HG03108 (cell line): ENCODE measurements at regions not wholly inside any gene's neighbourhood (a gene's known extent, or its start where the extent isn't known, plus 50 kb on each side); places are given as distances from the start of the nearest gene placed in this dataset.
"Not testable (repeated sequence)": the region's sequence is repeated elsewhere in the genome, so short reads cannot be mapped to it uniquely, and the experiment has no call there.

Experiments used
- ATAC-seq: cut with Tn5 transposase; IDR thresholded peaks from one replicate; pipeline ENCODE4 v1.9.1; 2021; ENCODE audit warnings: moderate library complexity; ENCODE audit not compliant: unreplicated experiment

GRCh38 chr1:73310797-73311381, 887.1 kb downstream of the LRRIQ3 start:
- ATAC-seq = no peak

DNA sequence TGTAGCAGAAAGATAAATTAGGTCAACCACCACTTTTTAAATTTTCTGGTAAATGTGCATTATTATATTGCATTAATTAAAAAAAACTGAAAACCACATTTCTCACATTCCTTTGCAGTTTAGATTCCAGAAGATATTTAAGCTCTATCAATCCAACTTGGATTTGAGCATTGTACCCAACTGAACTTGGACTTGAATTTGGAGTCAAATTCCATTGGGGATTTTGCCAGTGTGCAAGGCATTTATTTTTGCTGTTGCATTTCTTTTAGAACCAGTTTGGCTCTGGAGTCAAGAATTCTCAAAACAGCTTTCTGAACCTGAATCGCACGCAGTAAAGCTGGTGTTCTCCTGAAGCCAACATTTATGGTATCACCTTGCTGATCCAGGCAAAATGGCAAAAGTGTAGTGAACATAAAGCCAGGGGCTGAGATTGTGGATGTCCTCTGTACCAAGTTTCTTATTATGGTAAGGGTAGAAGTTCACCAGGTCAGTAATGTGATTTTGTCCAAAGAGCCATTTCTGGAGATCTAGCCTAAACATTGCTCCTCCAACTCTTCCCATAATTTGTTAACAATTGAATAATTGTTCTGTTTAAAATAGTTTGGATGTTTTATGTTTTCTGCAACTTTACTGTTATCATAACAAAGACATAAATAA, 890.9 kb downstream of the LRRIQ3 start:
- no peak for ATAC-seq

- no peak for ATAC-seq
Measured at GRCh38 chr1:73273886-73274285, 924.1 kb downstream of the LRRIQ3 start.

DNA sequence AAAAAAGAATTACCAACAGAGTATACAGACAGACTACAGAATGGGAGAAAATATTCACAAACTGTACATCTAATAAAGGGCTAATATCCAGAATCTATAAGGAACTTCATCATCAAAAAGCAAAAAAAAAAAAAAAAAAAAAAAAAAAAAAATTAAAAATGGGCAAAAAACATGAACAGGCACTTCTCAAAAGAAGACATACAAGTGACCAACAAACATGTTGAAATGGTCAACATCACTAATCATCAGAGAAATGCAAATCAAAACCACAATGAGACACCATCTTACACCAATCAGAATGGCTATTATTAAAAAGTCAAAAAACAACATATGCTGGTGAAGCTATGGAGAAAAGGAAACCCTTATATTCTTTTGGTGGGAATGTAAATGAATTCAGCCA, 952.8 kb downstream of the LRRIQ3 start:
- not testable (repeated sequence) for ATAC-seq

DNA sequence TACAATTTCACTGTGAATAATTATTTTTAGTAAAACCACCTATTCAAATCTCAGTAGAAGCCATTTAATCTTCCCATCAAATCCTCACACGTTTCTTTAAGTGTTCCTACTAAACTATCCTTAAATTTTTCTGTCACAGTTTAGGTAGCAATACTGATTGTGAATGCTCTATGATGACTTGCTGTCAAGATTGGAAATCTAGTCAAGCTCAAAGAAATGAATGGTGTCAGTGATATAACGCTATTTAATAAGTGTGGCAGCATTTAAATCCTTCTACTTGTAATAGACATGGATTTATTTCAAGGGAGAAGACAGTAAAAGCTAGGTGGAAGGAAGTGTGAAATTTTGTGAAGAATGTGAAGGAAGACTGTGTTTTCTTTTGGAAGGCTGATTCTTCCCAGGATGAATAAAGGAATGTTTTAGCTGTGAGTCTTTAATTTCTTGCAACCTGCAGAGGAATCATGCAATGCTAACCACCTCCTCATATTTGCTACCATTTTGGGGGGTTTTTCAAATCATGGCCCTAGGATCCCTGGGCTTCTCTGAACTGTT, 936.7 kb upstream of the NEGR1 start:
- ATAC-seq = no peak

GRCh38 chr1:73205294-73205973, 923.1 kb upstream of the NEGR1 start:
- ATAC-seq = no peak

DNA sequence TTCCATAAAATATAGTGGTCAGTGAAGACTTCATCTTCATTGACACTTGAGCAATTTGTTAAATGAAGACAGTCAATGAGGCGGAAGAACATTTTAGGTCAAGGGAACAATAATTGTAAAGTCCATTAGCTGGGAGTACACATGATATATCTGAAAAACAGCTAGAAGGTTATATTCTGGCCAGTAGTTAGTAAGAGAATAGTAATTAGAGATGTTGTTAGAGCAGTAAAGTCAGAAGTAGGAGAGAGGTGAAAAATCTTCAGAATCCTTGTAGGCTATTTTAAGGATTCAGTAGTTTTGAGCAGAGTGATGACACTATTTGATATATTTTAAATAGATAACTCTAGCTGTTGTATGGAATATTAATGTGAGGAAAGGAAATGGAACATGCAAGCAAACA, 915.6 kb upstream of the NEGR1 start:
- ATAC-seq = no peak

DNA sequence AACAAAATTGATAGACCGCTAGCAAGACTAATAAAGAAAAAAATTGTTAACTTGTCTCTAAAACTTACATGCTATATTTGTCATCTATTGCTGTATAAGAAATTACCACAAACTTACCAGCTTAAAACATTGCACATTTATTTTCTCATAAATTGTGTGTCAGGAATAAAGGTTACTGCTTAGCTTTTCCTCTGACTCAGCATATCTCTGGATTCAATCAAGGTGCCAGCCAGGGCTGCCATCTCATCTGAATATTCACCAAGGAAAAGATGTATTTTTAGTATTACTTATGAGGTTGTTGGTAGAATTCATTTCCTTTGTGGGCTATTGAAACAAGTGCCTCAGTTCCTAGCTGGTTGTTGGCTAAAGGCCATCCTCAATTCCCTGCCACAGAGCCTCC, 912.6 kb upstream of the NEGR1 start:
- no peak for ATAC-seq

DNA sequence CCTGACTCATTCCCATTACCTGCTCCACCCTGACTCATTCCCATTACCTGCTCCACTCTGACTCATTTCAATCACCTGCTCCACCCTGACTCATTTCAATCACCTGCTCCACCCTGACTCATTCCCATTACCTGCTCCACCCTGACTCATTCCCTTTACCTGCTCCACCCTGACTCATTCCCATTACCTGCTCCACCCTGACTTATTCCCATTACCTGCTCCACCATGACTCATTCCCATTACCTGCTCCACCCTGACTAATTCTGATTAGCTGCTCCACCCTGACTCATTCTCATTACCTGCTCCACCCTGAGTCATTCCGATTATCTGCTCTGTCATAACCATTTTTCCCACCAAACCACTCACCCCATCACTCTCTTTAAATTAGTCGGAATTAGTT, 901.2 kb upstream of the NEGR1 start:
- not testable (repeated sequence) for ATAC-seq

GRCh38 chr1:73181190-73181540, 898.8 kb upstream of the NEGR1 start:
- no peak for ATAC-seq

DNA sequence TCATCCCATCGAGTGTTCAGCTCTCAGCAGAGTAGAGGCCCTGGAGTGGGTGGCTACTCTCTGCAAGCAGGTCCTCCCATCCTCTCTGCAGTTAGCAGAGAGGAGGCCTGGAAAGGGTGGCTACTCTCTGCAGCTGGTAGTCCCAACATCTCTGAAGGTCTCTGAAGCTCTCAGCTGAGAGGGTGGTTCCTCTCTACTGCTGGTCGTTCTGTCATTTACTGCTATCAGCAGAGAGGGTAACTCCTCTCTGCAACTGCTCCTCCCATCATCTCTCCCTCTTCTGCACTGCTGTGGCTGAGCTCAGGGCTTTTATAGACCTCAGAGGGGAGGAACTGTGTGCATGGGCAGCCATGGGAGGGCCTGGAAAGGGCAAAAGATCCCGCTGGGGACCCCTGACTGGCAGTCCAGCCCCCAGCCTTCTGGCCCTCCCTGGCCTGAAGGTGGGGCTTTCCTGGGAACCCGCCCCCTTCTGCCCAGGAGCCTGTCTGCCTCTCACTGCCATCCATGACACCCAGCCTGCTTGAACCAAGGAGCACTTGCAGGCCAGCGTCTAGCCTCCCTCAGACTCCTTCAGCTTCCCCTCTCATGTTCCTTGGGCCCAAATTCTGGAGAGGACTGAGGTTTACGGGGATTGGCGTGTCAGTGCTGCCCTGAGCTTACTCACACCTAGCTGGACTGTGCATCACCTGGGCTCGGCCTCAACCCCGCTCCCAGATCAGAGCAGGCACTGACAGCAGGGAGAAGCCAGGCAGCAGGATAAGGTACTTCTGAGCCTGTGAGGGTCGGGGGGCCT, 898.3 kb upstream of the NEGR1 start:
- no peak for ATAC-seq

GRCh38 chr1:73176902-73177301, 894.6 kb upstream of the NEGR1 start:
- ATAC-seq = no peak

DNA sequence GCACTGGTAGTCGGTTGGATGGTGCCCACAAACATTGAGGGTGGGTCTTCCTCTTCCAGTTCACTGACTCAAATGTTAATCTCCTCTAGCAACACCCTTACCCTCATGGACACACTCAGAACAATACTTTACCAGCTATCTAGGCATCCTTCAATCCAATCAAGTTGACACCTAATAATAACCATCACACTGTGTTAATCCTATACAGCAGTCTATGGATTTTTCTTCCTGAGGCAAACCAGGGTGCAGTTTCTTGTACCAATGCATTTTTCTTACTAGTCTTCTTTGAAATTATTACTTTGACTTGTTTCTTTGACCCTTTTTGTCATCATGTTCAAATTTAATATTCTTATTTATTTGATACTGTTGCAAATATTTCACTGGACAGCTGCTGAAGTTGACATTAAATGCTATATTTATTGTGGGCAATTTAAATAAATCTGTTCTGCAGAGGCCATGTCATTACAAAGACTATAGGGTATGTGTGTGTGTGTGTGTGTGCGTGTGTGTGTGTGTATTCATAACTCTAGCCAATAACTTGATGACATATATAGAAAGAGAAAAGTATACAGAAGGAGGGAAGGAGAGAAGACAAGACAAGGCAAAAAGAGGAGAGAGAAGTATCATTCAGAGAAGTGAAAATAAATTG, 884.8 kb upstream of the NEGR1 start:
- no peak for ATAC-seq

GRCh38 chr1:73162564-73162963, 880.2 kb upstream of the NEGR1 start:
- no peak for ATAC-seq

DNA sequence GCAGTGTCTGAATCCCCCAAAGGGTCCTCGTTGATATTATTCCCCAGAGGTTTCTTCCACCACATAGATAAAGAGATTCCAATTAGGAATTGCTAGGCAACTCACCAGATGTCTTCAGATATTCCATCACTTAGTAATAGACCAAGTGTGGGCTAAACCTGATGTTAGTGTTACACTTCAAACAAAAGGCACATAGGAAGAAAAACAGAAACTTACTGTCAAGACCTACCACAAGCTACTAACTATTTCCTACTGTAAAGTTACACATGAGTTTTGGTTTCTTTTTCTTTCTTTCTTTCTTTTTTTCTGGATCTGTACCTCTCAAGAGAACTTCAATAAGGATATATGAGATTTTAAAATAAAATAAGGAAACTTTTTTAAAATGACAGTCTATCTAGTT, 879.1 kb upstream of the NEGR1 start:
- ATAC-seq = no peak

DNA sequence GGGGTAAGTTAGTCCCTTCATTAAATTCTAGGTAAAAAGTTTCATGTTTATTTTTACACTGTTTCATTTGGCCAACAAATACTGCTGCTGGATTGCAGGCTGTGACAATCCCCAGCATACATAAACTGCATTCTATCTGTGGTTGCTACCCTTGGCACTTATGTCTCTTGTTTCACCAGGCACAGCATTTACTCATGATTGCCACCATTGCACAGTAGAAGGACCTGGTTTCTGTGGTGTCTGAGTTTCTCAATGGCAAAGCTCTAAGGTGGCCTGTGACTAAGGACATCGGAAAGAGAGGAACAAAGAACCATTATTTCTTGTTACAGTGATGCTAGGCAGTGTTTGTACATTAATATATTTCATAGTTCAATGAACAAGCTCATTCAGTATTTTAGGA, 878.4 kb upstream of the NEGR1 start:
- no peak for ATAC-seq

- no peak for ATAC-seq
Measured at GRCh38 chr1:73144311-73144710, 862.0 kb upstream of the NEGR1 start.

DNA sequence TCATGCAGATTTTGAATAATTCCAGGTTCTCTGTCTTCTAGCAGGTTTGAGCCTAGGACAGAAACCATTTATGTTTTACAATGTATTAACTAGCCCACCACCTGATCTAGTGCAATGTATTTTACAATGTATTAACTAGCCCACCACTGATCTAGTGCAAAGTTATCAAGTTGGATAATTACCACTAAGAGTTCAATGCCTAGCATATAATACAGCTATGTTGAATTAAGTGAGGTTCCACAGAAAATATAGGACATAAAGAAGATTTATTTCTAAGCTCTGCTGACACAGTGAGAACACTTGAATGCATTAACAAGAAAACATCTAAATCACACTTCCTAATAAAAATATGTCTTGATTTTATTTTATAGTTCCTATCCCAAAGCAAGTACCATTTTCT, 854.6 kb upstream of the NEGR1 start:
- no peak for ATAC-seq

GRCh38 chr1:73106931-73107330, 824.6 kb upstream of the NEGR1 start:
- no peak for ATAC-seq

DNA sequence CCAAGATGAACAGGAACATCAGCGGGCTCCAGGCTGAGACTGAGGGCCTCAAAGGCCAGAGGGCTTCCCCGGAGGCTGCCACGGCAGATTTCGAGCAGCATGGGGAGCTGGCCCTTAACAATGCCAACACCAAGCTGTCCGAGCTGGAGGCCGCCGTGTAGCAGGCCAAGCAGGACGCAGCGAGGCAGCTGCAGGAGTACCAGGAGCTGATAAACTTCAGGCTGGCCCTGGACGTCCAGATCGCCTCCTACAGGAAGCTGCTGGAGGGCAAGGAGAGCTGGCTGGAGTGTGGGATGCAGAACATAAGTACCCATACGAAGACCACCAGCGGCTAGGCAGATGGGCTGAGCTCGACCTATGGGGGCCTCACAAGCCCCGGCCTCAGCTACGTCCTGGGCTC, 823.4 kb upstream of the NEGR1 start:
- ATAC-seq = no peak

DNA sequence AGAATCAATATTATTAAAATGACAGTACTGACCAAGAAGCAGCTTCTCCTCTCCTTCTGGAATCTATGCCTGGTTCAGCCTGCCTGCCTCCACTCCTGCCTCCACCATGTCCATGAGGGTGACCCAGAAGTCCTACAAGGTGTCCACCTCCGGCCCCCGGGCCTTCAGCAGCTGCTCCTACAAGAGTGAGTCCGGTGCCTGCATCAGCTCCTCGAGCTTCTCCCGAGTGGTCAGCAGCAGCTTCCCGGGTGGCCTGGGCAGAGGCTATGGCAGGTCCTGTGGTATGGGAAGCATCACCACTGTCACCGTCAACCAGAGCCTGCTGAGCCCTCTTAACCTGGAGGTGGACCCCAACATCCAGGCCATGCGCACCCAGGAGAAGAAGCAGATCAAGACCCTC, 822.4 kb upstream of the NEGR1 start:
- ATAC-seq = no peak
